ENCODE measurements at regions not wholly inside any gene's neighbourhood (a gene's known extent, or its start where the extent isn't known, plus 50 kb on each side); places are given as distances from the start of the nearest gene placed in this dataset.

- TF ChIP-seq IRF4 (IDR thresholded peaks at IDR 0.05; ENCODE audit: low read depth, low read length) (peak; percentile 71; the same call in 1 of the 2 replicates), EED (IDR thresholded peaks at IDR 0.05; ENCODE audit: low read depth) (peak; percentile 65; the same call in 1 of the 2 replicates), SP1 (IDR thresholded peaks at IDR 0.05; ENCODE audit: low read depth, low read length) (peak; percentile 45), CBFB (IDR thresholded peaks at IDR 0.05; ENCODE audit: low read depth) (peak; percentile 91), CHD4 (IDR thresholded peaks at IDR 0.05) (no peak), FOXM1 (IDR thresholded peaks at IDR 0.05; ENCODE audit: low read depth, low read length) (peak; percentile 93), TCF7 (IDR thresholded peaks at IDR 0.05; ENCODE audit: borderline replicate concordance) (peak; percentile 83; the same call in 1 of the 2 replicates), POU2F2 (IDR thresholded peaks at IDR 0.05; ENCODE audit: borderline replicate concordance, low read depth, low read length) (peak; percentile 82; the same call in 1 of the 3 replicates), CHD2 (IDR thresholded peaks at IDR 0.05; ENCODE audit: borderline replicate concordance, low read depth, low read length) (peak; percentile 88), KLF5 (IDR thresholded peaks at IDR 0.05; ENCODE audit: partially characterized antibody) (peak; percentile 96), SMAD1 (IDR thresholded peaks at IDR 0.05; ENCODE audit: low read depth, partially characterized antibody) (peak; percentile 91), BHLHE40 (IDR thresholded peaks at IDR 0.05; ENCODE audit: borderline replicate concordance in 1 of 2, low read depth in 2 of 2, low read length in 1 of 2) (peak; percentile 73 to 79; a peak in 3 of 4 replicates), NBN (IDR thresholded peaks at IDR 0.05) (peak; percentile 97), BCL11A (IDR thresholded peaks at IDR 0.05; ENCODE audit: low read depth, low read length) (peak; percentile 97), TCF3 (IDR thresholded peaks at IDR 0.05; ENCODE audit: borderline replicate concordance, insufficient read depth, low read depth, low read length) (peak; percentile 89), RUNX3 (IDR thresholded peaks at IDR 0.05; ENCODE audit: low read length) (peak; percentile 98), STAT1 (conservative IDR thresholded peaks at IDR 0.05) (no peak), ZBED1 (IDR thresholded peaks at IDR 0.05; ENCODE audit: borderline replicate concordance) (peak; percentile 64; the same call in 1 of the 2 replicates), ZBTB40 (IDR thresholded peaks at IDR 0.05; ENCODE audit: borderline replicate concordance) (peak; percentile 49; the same call in 1 of the 2 replicates), E2F8 (IDR thresholded peaks at IDR 0.05; ENCODE audit: low read depth, partially characterized antibody) (peak; percentile 89), BACH1 (IDR thresholded peaks at IDR 0.05; ENCODE audit: borderline replicate concordance) (peak; percentile 90; the same call in 1 of the 2 replicates), ETV6 (conservative IDR thresholded peaks at IDR 0.05 in 1 of 2, IDR thresholded peaks at IDR 0.05 in 1 of 2; ENCODE audit: borderline replicate concordance in 1 of 2, low read depth in 1 of 2) (no peak; a peak in 1 of 4 replicates), TBL1XR1 (IDR thresholded peaks at IDR 0.05; ENCODE audit: low read depth, low read length) (peak; percentile 95), IKZF2 (IDR thresholded peaks at IDR 0.05) (peak; percentile 95 to 97), SUZ12 (IDR thresholded peaks at IDR 0.05; ENCODE audit: unreplicated experiment) (no peak)
Measured at GRCh38 chr14:58797010-58797429, 159.3 kb downstream of the DACT1 start (continued).

All from GM12878 (cell line).